ENCODE measurements at regions not wholly inside any gene's neighbourhood (a gene's known extent, or its start where the extent isn't known, plus 50 kb on each side); places are given as distances from the start of the nearest gene placed in this dataset.
"Not testable (repeated sequence)": the region's sequence is repeated elsewhere in the genome, so short reads cannot be mapped to it uniquely, and the experiment has no call there.

- DNase-seq: peak; percentile 65
These were observed 488.4 kb upstream of the UBE2E2 start for GRCh38 chr3:22714749-22715148.

GRCh38 chr3:22720596-22720995, 482.5 kb upstream of the UBE2E2 start:
- no peak for DNase-seq

GRCh38 chr3:22724420-22724819, 478.7 kb upstream of the UBE2E2 start:
- DNase-seq: no peak

- no peak for DNase-seq
These were observed 474.7 kb upstream of the UBE2E2 start for GRCh38 chr3:22728406-22728805.

- DNase-seq: no peak
These were observed 473.9 kb upstream of the UBE2E2 start for GRCh38 chr3:22729212-22729611.

GRCh38 chr3:22729981-22730380, 473.1 kb upstream of the UBE2E2 start:
- DNase-seq: no peak

- DNase-seq: no peak
These were observed 472.4 kb upstream of the UBE2E2 start for GRCh38 chr3:22730701-22731100.

- no peak for DNase-seq
These were observed 471.2 kb upstream of the UBE2E2 start for GRCh38 chr3:22731901-22732300.

GRCh38 chr3:22732641-22733040, 470.5 kb upstream of the UBE2E2 start:
- no peak for DNase-seq

DNA sequence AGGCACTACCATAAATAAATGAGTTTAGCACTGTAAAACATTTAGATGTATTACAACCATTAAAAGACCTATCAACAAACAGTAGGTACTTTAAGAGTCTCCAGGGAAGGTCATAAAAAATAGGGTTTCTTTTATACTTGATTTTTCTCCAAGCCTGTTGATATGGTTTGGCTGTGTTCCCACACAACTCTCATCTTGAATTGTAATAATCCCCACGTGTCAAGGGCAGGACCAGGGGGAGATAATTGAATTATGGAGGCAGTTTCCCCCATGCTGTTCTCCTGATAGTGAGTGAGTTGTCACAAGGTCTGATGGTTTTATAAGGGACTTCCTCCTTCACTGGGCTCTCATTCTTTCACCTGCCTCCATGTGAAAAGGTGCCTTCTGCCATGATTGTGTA, 468.9 kb upstream of the UBE2E2 start:
- DNase-seq: peak; percentile 73

DNA sequence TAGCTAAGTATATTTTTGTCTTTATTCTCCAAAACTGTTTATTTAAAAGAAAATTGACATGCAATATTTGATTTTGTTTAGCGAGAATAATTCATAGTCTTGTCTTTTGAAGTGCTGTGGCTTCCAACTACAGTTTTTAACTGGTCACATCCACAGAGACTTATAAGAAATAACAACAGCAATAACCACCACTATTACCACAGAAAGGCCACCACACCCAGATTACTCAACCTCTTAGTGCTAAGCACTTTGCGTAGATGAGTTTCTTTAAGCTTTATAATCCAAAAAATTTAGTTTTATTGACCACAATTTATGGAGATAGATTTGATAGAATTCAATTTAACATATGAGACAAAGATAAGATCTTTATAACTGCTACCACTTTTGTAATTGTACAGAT, 468.4 kb upstream of the UBE2E2 start:
- no peak for DNase-seq

- DNase-seq: no peak
These were observed 467.8 kb upstream of the UBE2E2 start for GRCh38 chr3:22735373-22735772.

- DNase-seq: not testable (repeated sequence)
These were observed 459.7 kb upstream of the UBE2E2 start for GRCh38 chr3:22743386-22743785.

DNA sequence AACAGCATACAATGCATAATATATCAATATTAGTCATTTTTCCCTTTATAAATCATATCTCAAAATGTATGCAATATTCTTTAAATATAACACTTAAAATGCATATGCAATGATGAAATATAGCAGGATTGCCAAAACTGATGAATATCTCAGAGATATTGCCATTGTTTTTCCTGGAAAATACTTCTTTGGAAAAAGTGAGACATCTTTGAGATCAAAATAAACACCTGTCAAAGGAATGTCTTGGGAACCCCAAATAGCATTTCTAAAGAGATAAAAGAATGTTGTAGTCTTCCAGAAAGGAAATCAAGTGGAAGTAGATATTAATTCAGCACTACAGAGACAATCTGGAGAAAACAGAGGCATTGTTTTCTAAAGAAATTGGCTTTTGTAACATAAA, 457.8 kb upstream of the UBE2E2 start:
- DNase-seq: no peak

- no peak for DNase-seq
These were observed 456.9 kb upstream of the UBE2E2 start for GRCh38 chr3:22746221-22746620.

- DNase-seq: no peak
These were observed 454.6 kb upstream of the UBE2E2 start for GRCh38 chr3:22748453-22749045.

GRCh38 chr3:22759636-22760310, 443.4 kb upstream of the UBE2E2 start:
- no peak for DNase-seq

DNA sequence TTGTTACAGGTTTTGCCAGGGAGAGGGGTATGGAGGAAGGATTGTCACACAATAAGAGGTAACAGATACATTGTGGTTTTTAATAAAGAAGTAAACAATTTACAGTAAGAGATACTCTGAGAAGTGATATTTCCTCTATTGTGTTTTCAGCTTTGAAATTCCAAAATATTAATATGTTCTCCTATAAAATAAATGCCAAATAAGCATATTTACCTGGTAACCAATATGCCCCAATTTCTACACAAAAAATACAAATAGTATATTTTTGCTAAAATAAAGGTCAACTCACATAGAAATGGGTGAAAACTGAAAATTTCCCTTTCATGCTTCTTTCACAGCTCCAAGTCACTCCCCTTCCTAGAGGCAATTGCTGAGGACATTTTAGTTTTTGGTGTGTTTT, 437.4 kb upstream of the UBE2E2 start:
- DNase-seq: no peak

- DNase-seq: no peak
These were observed 425.3 kb upstream of the UBE2E2 start for GRCh38 chr3:22777834-22778233.

- no peak for DNase-seq
These were observed 423.4 kb upstream of the UBE2E2 start for GRCh38 chr3:22779737-22780136.

DNA sequence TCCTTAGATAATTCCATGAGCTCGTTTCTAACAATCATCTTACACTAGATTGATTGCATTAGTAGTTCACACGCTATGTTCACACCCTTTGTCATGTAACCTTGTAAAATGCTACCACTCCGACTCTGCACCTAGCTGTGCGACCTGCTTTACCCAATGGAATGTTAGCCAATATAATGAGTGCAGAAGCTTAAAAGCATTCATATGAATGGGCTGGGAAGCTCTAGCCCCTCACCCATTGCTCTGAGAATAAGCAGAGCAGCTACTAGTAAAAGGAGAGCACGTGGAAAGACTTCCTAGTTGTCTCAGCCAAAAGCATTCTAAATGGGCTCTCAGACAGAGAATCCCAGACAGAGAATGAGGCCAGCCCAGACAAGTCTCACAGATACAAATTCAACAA, 410.6 kb upstream of the UBE2E2 start:
- no peak for DNase-seq

DNA sequence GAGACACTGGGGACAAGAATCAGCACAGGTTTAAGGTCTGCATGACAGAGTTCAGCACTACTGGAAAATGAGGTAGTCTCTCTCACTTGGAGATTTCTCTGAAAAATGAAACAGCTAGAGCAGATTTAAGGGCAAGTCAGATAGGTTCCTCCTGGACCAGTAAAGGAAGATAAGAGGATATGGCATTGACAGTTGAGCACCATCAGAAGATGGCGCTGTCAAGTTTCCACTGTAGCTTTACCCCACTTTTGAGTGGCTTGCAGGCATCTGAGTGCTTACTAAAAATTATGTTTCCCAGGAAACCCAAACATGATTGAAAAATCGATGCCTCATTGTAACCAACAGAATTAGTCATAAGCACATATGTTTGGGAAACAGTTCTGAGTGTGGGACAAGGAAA, 407.2 kb upstream of the UBE2E2 start:
- DNase-seq: no peak

DNA sequence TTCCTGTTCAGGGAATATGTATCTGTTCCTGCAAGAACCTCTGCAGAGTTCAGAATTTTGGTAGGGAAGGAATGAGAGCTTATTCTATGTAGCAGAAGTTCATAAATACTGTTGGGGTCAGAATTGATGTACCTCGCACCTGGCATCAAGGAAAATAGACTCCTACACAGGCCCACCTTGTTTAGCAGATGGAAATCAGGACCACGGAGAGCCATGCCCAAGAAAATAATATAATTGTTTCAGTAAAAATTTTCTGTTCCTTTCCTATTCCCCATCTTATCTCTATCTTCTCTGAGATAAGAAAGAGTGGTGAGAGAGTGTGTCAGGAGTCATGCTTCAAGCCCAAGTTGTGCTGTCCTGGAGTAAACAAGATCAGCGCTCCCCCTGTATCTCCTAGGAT, 404.7 kb upstream of the UBE2E2 start:
- no peak for DNase-seq

- DNase-seq: no peak
These were observed 383.9 kb upstream of the UBE2E2 start for GRCh38 chr3:22819209-22819608.

DNA sequence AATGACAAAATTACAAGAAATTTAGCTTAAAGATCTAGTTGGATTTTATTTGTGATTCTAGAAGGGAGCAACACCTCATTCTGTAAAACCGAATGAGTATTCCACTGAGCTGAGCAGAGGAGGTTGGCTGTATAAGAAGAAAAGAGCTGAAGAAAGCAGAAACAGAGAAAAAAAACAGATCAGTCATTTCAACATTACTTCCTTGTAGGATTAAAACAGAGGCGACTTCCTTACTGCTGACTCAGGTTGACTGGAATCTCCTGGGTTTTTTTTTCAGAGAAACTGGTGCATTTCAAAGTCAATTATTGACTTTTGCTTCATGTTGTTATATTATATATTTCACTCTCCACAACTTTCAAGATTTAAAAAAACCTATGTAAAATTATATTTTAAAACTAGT, 368.1 kb upstream of the UBE2E2 start:
- no peak for DNase-seq

Measured in NCI-H345 (cell line).